Cardiac fibroblast (primary cell): ENCODE measurements at regions not wholly inside any gene's neighbourhood (a gene's known extent, or its start where the extent isn't known, plus 50 kb on each side); places are given as distances from the start of the nearest gene placed in this dataset.

Experiments
- DNase-seq, 2 donors: peaks; one replicate each; pipeline versions ENCODE4 v3.0.0 to v3.0.0-alpha.2; 2010; ENCODE audit warnings: low read depth in 2 of 2
- H3K4me3 ChIP-seq, 2 donors: replicated peaks in 1 of 2; 1 replicate in 1 of 2; 2 replicates in 1 of 2; pipeline ENCODE4 v1.5.1; 2011; ENCODE audit warnings: low read depth in 2 of 2, low read length in 2 of 2, mild to moderate bottlenecking in 2 of 2, moderate library complexity in 1 of 2
- CTCF ChIP-seq: IDR thresholded peaks from one replicate; pipeline ENCODE4 v1.5.1; 2011; ENCODE audit warnings: low read depth, mild to moderate bottlenecking, low read length, inconsistent platforms

DNA sequence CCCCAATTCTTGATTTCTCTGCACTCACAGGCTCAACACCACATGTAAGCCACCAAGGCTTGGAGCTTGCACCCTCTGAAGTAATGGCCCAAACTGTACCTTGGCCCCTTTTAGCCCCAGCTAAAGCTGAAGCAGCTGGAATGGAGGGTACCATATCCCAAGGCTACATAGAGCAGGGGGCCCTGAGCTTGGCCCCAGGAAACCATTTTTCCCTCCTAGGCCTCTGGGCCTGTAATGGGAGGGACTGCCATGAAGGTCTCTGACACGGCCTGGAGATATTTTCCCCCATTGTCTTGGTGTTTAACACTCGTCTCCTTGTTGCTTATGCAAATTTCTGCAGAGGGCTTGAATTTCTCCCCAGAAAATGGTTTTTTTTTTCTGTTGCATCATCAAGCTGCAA is 69.7 kb downstream of the SKA1 start:
- H3K4me3 ChIP-seq: no peak overlapping the region
- DNase-seq: no peak
- no peak for TF ChIP-seq CTCF

DNA sequence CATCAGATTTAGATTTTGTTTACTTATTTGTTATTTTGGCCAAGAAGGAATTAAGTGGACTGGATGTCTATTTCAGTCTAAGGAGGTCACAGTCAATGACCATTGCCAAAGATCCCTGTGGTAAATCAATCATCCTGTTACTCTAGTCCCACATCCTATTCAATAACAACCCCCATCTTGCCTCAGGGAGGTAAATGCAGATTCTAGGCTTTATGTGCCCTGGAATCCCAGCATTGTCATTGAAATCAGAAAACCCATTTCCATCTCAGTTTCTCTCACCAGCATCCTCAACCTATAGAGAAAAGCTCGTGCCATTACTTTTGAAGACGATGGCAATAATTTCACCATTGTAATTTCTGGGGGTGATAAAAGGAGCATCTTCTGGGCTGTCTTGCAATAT is 71.8 kb downstream of the SKA1 start:
- H3K4me3 ChIP-seq: no peak overlapping the region
- TF ChIP-seq CTCF: no peak
- no peak for DNase-seq

GRCh38 chr18:50447102-50447741 is 72.4 kb downstream of the SKA1 start:
- no peak for TF ChIP-seq CTCF
- no peak overlapping the region for H3K4me3 ChIP-seq
- no peak for DNase-seq

DNA sequence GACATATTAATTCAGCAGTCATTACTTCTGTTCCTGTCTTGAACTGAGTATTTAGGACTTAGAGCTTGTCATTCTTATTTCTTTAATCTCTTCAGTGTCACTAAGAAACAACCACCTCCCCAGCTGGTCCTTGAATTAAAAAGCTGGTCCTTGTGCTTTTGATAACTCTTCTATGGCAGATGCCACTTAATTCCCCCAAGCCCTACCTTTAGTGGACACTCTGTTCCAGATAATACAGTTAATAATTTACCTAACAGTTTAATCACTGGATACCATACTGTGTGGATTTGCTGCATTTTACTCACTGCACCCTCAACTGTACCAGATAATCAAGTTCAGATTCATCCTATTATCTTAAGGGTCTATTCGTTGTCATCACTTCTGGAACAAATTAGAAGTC is 73.1 kb downstream of the SKA1 start:
- H3K4me3 ChIP-seq: no peak overlapping the region
- no peak for TF ChIP-seq CTCF
- no peak for DNase-seq

GRCh38 chr18:50451100-50451842 is 76.4 kb downstream of the SKA1 start:
- no peak overlapping the region for H3K4me3 ChIP-seq
- no peak for DNase-seq
- no peak for TF ChIP-seq CTCF

DNA sequence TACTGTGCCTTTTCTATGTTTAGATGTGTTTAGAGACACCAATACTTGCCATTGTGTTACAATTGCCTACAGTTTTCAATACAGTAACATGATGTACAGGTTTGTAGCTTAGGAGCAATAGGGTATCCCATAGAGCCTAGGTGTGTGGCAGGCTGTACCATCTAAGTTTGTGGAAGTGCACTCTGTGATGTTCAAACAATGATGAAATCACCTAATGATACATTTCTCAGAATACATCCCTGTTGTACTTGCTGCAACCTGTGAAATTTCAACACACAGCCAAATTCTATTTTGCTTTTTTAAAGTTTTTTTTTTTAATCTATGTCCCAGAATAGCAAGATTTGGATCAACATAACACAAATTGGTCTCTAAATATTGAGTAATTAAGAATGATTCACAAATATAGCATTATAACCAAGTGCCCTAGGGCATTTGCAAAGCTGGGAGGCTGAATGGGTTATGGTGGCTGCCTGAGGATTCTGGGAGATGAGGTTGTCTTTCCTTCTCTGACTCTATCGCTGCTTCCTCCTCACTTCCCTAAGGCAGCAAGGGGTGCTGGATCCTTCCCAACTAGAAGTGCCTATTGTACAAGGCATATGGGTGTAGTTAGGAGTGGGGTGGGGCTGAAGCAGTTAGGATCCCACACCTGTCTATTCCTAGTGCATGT is 78.3 kb downstream of the SKA1 start:
- DNase-seq: no peak
- TF ChIP-seq CTCF: no peak
- no peak overlapping the region for H3K4me3 ChIP-seq
